ENCODE measurements at regions not wholly inside any gene's neighbourhood (a gene's known extent, or its start where the extent isn't known, plus 50 kb on each side); places are given as distances from the start of the nearest gene placed in this dataset.

- TF ChIP-seq CTCF (IDR thresholded peaks at IDR 0.05; ENCODE audit: low read depth, low read length, poor library complexity, severe bottlenecking) (no peak), EZH2phosphoT487 (IDR thresholded peaks at IDR 0.05; ENCODE audit: borderline replicate concordance, low read length) (no peak)
These were observed 87.9 kb upstream of the PAK3 start for GRCh38 chrX:111008126-111008525.

Measured in DOHH2 (cell line).